Effector memory CD8-positive, alpha-beta T cell (primary cell): ENCODE measurements at regions not wholly inside any gene's neighbourhood (a gene's known extent, or its start where the extent isn't known, plus 50 kb on each side); places are given as distances from the start of the nearest gene placed in this dataset.
"Not testable (repeated sequence)": the region's sequence is repeated elsewhere in the genome, so short reads cannot be mapped to it uniquely, and the experiment has no call there.

Source experiments
- ATAC-seq: fragments of 150-1000 bp; cut with Tn5 transposase; replicated peaks from 2 replicates; pipeline ENCODE4 v1.10.0; 2021; ENCODE audit warnings: mild to moderate bottlenecking, moderate library complexity
- DNase-seq, 3 experiments: peaks; one replicate each; pipeline ENCODE4 v3.0.0; 2021
- H3K27ac Mint-ChIP-seq, 2 donors: one replicate each; pipeline ENCODE4 v1.8.0; 2022; ENCODE audit warnings: mild to moderate bottlenecking in 2 of 2, mixed read lengths in 2 of 2, moderate library complexity in 2 of 2
- H3K27me3 Mint-ChIP-seq, 2 donors: one replicate each; pipeline ENCODE4 v1.8.0; 2022; ENCODE audit warnings: mixed read lengths in 2 of 2
- H3K36me3 Mint-ChIP-seq: one replicate; pipeline ENCODE4 v1.8.0; 2022; ENCODE audit warnings: mild to moderate bottlenecking, moderate library complexity, mixed read lengths; ENCODE audit not compliant: insufficient read depth
- H3K4me1 Mint-ChIP-seq, 2 donors: one replicate each; pipeline ENCODE4 v1.8.0; 2022; ENCODE audit warnings: low read depth in 2 of 2, mixed read lengths in 2 of 2
- H3K4me3 Mint-ChIP-seq, 2 donors: one replicate each; pipeline ENCODE4 v1.8.0; 2022; ENCODE audit warnings: mild to moderate bottlenecking in 2 of 2, mixed read lengths in 2 of 2, moderate library complexity in 2 of 2
- H3K9me3 Mint-ChIP-seq, 2 donors: one replicate each; pipeline ENCODE4 v1.8.0; 2022; ENCODE audit warnings: mixed read lengths in 2 of 2

DNA sequence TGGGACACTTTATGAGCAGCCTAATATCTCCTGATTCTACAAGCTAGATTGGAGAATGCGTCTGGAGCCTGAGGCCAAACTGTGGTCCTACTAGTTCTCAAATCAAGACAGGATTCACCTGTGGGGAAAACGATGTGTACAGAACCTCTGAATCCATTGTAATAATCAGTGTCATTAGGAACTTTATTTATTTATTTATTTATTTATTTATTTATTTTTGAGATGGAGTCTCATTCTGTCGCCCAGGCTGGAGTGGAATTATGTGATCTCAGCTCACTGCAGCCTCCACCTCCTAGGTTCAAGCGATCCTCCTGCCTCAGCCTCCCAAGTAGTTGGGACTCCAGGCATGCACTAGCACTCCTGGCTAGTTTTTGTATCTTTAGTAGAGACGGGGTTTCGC, 52.6 kb upstream of the KIF26B start:
- not testable (repeated sequence) for DNase-seq, H3K36me3 Mint-ChIP-seq, H3K4me1 Mint-ChIP-seq, ATAC-seq, H3K27me3 Mint-ChIP-seq, H3K27ac Mint-ChIP-seq, H3K4me3 Mint-ChIP-seq, H3K9me3 Mint-ChIP-seq

DNA sequence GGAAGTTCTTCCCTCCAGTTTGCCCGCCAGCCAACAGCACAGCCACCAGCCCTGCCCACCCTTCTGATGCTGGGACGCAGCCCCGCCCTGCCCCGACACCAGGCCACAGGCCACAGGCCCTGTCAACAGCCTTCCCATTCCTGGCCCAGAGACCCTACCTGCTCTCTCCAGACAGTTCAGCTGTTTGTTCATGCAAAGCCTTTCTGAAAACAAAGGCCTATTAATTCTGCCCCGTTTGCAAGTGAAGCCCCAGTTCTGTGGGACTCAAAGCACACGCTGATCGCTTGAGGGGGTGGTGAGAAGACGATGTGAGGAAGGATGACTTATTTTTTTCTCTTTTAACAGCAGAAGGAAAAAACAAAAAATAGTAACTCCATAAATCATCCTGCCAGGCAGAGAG, 55.4 kb upstream of the KIF26B start:
- Mint-ChIP-seq H3K27me3 (no peaks in the 10 kb centered on the region), H3K4me1 (no peaks in the 10 kb centered on the region), H3K36me3 (no peaks in the 10 kb centered on the region), H3K4me3 (no peak overlapping the region), H3K27ac (no peak overlapping the region), H3K9me3 (no peaks in the 10 kb centered on the region)
- ATAC-seq, result no peak
- DNase-seq, result no peak

DNA sequence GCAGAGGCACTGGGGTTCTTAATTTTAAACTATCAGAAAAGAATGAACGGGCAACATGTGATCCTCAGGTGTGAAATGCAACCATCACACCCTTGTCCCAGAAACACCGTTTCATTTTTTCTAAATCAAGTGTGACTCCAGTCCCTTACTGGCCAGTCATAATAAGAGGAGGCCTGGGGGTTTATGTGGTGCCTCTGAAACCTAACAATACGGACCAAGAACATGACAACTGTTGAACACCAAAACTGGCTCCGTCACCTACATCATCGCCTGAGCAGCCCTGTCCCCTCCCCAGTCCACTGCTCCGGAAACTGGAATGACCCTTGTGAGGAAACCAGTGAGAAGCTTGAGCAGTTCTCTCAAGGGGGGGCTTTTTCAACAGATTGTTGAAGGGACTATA, 55.9 kb upstream of the KIF26B start:
- ATAC-seq (no peak), DNase-seq (no peak)
- Mint-ChIP-seq H3K27me3 (no peaks in the 10 kb centered on the region), H3K36me3 (no peaks in the 10 kb centered on the region), H3K4me1 (no peaks in the 10 kb centered on the region), H3K4me3 (no peak overlapping the region), H3K27ac (no peak overlapping the region), H3K9me3 (no peaks in the 10 kb centered on the region)

DNA sequence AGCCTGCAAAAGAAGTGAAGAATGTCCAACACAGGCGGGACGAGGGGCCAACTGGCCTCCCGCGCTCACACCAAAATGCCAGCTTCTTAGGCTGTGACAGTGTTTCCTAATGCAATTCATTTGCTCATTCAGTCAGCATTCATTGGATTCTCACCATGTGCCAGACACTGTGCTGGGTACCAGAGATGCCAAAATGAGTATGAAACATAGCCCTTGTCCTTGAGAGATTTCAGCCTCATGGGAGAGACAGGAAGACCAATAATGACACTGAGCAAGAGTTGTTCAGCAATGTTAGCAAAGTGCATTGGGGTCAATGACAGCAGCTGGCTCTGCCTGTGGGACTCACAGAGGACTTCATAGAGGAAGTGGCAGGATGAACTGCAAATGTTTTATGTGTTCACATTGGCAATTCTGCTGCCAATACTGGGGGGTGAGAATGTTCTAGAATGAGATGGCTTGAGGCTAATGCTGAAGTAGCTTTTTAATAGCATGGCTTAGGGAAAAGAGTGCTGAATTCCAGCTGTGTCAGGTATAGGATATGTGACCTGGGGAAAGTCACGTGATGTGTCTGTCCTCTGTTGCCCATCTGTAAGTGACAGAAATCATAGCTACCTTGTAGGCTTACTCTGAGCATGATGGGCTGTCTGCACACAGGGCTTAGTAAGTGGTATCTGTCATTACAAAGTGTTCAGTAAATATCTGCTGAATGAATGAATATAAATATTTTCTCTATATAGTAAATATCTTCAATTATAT, 58.3 kb upstream of the KIF26B start:
- ATAC-seq (no peak), DNase-seq (no peak)
- H3K27ac Mint-ChIP-seq, result no peak overlapping the region
- H3K9me3 Mint-ChIP-seq, result no peaks in the 10 kb centered on the region
- H3K27me3 Mint-ChIP-seq, result no peaks in the 10 kb centered on the region
- H3K36me3 Mint-ChIP-seq, result no peaks in the 10 kb centered on the region
- H3K4me1 Mint-ChIP-seq, result no peaks in the 10 kb centered on the region
- no peak overlapping the region for H3K4me3 Mint-ChIP-seq

DNA sequence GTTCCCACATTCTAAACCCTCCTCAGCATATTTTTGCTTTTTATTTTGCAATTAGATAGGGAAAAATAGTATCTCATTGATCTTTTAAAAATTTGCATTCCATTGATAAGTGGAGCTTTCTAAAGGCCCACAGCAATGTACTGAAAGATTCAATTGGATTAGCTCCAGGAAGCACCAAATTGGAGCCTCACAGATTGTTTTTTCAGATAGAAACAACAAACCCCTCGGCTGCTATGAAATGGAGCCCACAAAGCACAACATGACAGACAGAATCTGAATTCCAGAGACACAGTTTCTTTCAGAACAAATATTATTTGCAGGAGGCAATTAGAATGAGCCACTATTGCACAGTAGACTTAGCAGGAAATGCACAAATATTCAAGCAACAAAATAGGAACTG, 58.9 kb upstream of the KIF26B start:
- H3K4me3 Mint-ChIP-seq, result no peak overlapping the region
- H3K27me3 Mint-ChIP-seq, result no peaks in the 10 kb centered on the region
- H3K4me1 Mint-ChIP-seq, result no peaks in the 10 kb centered on the region
- ATAC-seq (no peak), DNase-seq (no peak)
- no peaks in the 10 kb centered on the region for H3K36me3 Mint-ChIP-seq
- no peak overlapping the region for H3K27ac Mint-ChIP-seq
- H3K9me3 Mint-ChIP-seq, result no peaks in the 10 kb centered on the region

DNA sequence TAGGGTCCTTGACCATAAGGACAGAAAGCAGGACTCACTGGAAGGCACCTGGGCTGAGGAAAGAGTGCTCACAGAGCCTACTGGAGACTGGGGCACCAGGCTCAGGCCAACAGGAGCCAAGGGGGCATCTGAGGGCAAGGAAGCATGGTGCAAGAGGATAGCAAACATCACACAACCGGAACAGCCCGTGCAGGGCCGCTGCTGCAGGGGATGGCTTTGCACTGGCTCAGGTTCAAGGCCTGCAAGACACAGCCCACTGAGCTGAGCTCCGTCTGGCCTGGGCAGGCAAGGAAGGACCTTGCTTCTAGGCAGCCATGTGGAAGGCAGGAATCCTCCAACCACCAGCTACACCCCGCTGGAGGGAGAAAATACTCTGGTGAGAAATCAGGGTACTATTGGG, 59.8 kb upstream of the KIF26B start:
- Mint-ChIP-seq H3K27me3 (no peaks in the 10 kb centered on the region), H3K27ac (no peak overlapping the region), H3K9me3 (no peaks in the 10 kb centered on the region)

DNA sequence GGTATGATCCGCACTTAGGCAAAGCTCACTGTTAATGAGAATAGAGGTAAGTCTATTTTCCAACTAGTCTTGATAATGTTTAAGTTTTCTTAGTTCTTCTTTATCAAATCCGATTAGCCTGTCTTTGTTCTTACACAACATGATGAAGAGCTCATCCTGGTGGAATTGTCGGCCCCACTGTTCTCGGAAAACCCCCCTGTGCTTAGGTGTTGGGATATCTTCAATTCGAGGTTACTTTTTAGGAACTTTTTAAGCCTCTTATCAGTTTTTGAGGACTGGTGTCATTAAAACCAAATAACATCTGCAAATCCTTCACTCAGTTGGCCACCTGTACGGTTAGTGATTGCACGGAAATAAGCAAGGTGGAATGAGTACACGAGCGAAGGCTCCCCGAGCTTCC, 60.7 kb upstream of the KIF26B start:
- no peaks in the 10 kb centered on the region for H3K36me3 Mint-ChIP-seq
- ATAC-seq (no peak), DNase-seq (no peak)
- no peaks in the 10 kb centered on the region for H3K27me3 Mint-ChIP-seq
- H3K27ac Mint-ChIP-seq, result no peak overlapping the region
- H3K4me1 Mint-ChIP-seq, result no peaks in the 10 kb centered on the region
- H3K4me3 Mint-ChIP-seq, result no peak overlapping the region
- H3K9me3 Mint-ChIP-seq, result no peaks in the 10 kb centered on the region

More for the DNA sequence above, 59.8 kb upstream of the KIF26B start:
- ATAC-seq, result no peak
- Mint-ChIP-seq H3K36me3 (no peaks in the 10 kb centered on the region), H3K4me3 (no peak overlapping the region), H3K4me1 (no peaks in the 10 kb centered on the region)
- no peak for DNase-seq

DNA sequence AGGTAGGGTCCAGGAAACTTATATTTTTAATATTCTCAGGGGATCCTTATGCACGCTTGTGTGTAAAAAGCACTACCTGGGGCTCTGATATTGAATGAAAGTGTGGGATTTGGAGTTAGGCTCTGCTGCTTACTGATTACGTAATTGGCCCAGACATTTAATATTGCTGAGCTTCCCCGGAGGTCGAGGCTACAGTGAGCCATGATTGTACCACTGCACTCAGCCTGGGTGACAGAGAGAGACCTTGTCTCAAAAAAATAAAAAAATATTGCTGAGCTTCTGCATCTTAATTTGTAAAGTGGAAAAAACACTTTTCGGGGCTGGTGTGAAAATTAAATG, 62.2 kb upstream of the KIF26B start:
- H3K9me3 Mint-ChIP-seq, result no peaks in the 10 kb centered on the region
- H3K27me3 Mint-ChIP-seq, result no peaks in the 10 kb centered on the region
- DNase-seq, result no peak

DNA sequence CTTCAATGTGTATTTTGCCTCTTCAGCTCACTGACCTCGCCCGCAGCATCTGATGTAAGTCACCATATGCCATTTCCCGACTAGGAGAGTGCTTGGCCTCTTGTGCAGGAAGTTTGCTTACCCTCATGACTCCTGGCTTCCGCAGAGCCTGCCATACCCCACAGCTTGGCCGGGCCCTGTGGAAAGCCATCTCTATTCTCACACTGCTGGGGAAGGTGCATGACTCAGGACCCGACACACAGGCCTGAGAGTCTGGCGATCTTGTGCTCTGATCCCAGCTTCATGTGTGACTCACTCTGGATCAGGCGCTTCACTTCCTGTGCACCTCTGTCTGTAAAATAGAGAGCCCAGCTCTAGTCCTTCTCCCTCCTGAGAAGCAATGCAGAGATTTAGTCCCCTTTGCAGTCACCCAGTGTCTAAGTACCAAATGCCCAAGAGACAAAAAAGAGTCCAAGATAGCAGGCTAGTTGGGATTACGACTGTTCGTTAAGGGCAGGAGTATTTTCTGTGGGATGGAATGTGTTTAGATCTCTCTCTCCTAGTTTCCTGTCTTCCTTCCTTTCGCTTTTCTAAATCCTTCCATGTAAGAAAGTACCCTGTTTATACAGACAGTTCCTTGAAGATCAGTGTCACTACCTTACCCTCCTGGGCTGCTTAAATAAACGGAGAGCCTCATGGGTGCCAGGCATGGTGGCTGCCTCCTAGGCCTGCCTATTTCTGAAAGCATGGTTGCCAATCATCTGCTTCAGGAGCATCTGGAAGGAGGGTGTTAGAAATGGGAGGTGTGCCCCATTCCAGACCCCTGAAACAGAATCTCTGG, 62.8 kb upstream of the KIF26B start:
- no peak for DNase-seq
- H3K9me3 Mint-ChIP-seq, result no peaks in the 10 kb centered on the region
- H3K4me1 Mint-ChIP-seq, result no peaks in the 10 kb centered on the region
- no peak for ATAC-seq
- H3K36me3 Mint-ChIP-seq, result no peaks in the 10 kb centered on the region
- H3K27me3 Mint-ChIP-seq, result no peaks in the 10 kb centered on the region
- no peak overlapping the region for H3K27ac Mint-ChIP-seq
- no peak overlapping the region for H3K4me3 Mint-ChIP-seq

More for the DNA sequence above, 62.2 kb upstream of the KIF26B start:
- no peaks in the 10 kb centered on the region for H3K4me1 Mint-ChIP-seq
- H3K27ac Mint-ChIP-seq, result no peak overlapping the region
- H3K4me3 Mint-ChIP-seq, result no peak overlapping the region
- no peak for ATAC-seq
- H3K36me3 Mint-ChIP-seq, result no peaks in the 10 kb centered on the region

DNA sequence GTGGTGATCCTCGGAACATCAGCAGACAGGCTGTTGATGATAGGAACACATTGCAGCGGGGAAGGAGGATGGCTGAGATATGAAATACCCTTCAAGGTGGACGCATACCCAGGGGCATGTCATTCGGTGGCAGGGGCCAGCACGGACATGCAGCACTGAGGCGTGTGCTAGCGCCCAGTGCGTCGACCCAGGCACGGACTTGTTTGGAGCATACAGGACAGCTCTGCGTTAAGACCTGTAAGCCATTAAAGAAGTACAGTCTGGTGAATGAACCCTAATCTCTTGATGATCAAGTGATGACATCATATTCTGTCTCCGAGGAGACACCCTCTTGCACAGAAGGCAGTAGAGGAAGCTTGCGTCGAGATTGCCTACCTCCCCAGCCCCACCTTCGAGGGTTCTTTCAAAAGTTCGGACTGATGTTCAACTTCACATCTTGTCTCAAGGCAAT, 63.6 kb upstream of the KIF26B start:
- ATAC-seq (no peak), DNase-seq (no peak)
- Mint-ChIP-seq H3K4me1 (no peaks in the 10 kb centered on the region), H3K9me3 (no peaks in the 10 kb centered on the region), H3K27me3 (no peaks in the 10 kb centered on the region), H3K36me3 (no peaks in the 10 kb centered on the region), H3K27ac (no peak overlapping the region), H3K4me3 (no peak overlapping the region)

DNA sequence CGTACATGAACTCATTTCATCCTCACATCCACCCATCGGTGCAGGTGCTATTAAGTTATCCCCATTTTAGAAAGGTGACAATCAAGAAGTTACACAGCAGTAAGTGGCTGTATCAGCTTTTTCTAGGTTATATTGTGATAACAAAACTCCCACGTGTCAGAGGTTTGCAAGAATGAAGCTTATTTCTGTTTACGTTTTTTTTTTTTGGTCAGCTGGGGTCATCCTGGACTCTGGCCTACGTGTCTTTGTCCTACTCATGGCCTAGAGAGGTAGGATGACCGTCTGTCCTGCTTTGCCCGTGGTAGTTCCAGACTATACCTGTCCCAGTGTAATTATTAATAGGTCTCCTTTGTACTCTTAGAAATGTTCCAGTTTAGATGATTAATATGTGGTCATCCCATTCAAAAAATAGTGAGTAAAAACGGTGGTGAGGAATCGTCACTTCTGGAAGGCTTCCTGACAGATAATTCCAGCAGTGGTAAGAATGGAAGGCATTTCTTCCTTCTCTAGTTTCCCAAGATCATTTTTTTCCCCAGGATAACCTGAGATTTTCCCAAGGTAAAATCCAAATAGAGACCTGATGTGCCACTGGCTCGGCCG, 64.2 kb upstream of the KIF26B start:
- ATAC-seq (no peak), DNase-seq (no peak)
- H3K27ac Mint-ChIP-seq, result no peak overlapping the region
- H3K27me3 Mint-ChIP-seq, result no peaks in the 10 kb centered on the region
- no peaks in the 10 kb centered on the region for H3K4me1 Mint-ChIP-seq
- no peak overlapping the region for H3K4me3 Mint-ChIP-seq
- H3K36me3 Mint-ChIP-seq, result no peaks in the 10 kb centered on the region
- H3K9me3 Mint-ChIP-seq, result no peaks in the 10 kb centered on the region

DNA sequence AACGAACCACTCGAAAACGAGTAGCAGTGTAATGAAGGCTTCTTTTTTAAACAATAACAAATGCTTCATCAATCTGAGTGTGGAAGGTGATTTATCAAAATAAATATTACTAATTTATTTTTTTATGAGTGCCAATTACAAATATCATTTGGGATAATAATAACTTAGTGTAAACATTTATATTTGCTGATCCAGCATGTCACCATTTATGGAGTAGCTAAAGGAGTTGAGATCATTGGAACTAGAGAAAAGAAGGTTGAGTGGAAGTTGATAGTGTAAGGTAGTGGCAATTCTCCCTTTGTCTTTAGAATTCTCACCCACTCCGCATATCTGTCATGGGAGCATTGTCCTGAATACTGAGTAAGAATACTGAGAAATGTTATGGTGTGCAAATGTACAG, 67.1 kb upstream of the KIF26B start:
- ATAC-seq, result no peak
- Mint-ChIP-seq H3K4me3 (no peak overlapping the region), H3K9me3 (no peaks in the 10 kb centered on the region), H3K36me3 (no peaks in the 10 kb centered on the region), H3K4me1 (no peaks in the 10 kb centered on the region), H3K27me3 (no peaks in the 10 kb centered on the region), H3K27ac (no peak overlapping the region)
- DNase-seq, result no peak

DNA sequence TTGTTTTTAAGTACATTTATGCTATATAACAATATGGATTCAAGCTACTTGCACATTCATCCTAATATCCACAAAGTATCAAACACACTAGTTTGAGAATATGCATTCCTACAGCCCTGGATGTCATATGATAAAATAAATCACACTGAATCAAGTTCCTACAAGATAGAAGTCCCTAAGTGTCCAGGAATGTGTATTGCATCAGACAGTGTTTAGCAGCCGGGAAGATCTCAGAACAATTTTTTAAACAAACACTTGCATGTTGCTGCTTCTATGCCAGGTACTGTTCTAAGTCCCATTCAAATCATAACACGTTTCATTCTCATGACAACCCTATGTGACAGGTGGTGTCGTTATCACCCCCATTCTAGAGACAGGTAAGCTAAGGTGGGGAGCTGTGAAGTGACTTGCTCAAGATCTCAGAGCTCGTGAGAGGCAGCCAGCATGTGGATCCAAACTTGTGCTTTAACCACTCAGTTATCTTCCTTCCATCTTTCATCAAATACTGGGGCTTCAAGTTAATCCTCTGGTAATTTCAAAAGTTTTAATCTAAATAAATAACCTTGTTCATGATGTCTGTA, 68.3 kb upstream of the KIF26B start:
- Mint-ChIP-seq H3K27me3 (no peaks in the 10 kb centered on the region), H3K36me3 (no peaks in the 10 kb centered on the region), H3K4me1 (no peaks in the 10 kb centered on the region), H3K4me3 (no peak overlapping the region), H3K9me3 (no peaks in the 10 kb centered on the region), H3K27ac (no peak overlapping the region)
- ATAC-seq (no peak), DNase-seq (no peak)
